ENCODE measurements at regions not wholly inside any gene's neighbourhood (a gene's known extent, or its start where the extent isn't known, plus 50 kb on each side); places are given as distances from the start of the nearest gene placed in this dataset.

DNA sequence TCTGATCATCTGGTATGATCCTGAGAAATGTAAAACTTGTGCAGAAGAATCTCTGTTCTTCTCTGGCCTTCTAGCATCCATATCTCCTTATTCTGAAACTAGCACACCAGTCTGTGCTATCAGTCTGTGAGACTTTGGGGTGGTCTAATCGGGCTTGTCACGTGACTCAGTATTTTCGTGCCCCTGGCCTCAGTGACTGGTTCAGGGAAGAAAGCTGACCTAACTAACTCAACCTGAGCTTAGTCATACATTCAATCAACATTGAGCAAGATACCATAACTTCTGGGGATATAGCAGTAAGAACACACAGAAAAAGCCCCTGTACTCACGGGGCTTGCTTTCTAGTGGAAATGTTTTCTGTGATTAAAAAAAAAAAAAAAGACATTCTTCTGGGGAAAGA, 109.3 kb downstream of the DKK1 start:
- Histone ChIP-seq H3K36me3 (ENCODE audit: control insufficient read depth in 2 of 2, extremely low read depth in 1 of 2, insufficient read depth in 2 of 2, low read length in 2 of 2) (no peaks in the 10 kb centered on the region), H3K9ac (replicated peaks; ENCODE audit: extremely low read depth, insufficient read depth, low read length) (no peak overlapping the region), H2AFZ (ENCODE audit: low read depth, low read length) (no peak overlapping the region), H3K9me3 (replicated peaks; ENCODE audit: control insufficient read depth, insufficient read depth, low read length) (no peaks in the 10 kb centered on the region), H3K4me3 (replicated peaks in 1 of 3; ENCODE audit: insufficient read depth in 1 of 3, low read depth in 1 of 3, low read length in 3 of 3) (no peak overlapping the region), H3K4me1 (ENCODE audit: control insufficient read depth, extremely low read depth, insufficient read depth, low read length) (peaks cover 9% of the 10 kb centered on the region), H4K20me1 (replicated peaks; ENCODE audit: control insufficient read depth, extremely low read depth, insufficient read depth, low read length) (no peaks in the 10 kb centered on the region), H3K79me2 (ENCODE audit: control insufficient read depth, insufficient read depth, low read length) (no peaks in the 10 kb centered on the region), H3K4me2 (ENCODE audit: insufficient read depth, low read length) (no peak overlapping the region), H3K9me1 (replicated peaks; ENCODE audit: control insufficient read depth, extremely low read depth, insufficient read depth, low read length) (no peaks in the 10 kb centered on the region), H3K27ac (ENCODE audit: insufficient read depth, low read depth, low read length) (no peak overlapping the region), H3K27me3 (ENCODE audit: control insufficient read depth in 2 of 2, insufficient read depth in 2 of 2, low read length in 2 of 2) (no peaks in the 10 kb centered on the region)
- TF ChIP-seq EZH2 (IDR thresholded peaks at IDR 0.05; ENCODE audit: borderline replicate concordance, low read depth, low read length, severe bottlenecking) (no peak), POLR2A (IDR thresholded peaks at IDR 0.05; ENCODE audit: low read depth, low read length) (no peak), GATA2 (IDR thresholded peaks at IDR 0.05; ENCODE audit: insufficient read depth, insufficient read length, low read depth, low read length) (no peak), CTCF (IDR thresholded peaks at IDR 0.05; ENCODE audit: extremely low read depth in 1 of 2, insufficient read depth in 1 of 2, low read depth in 1 of 2, low read length in 2 of 2) (no peak), MAX (IDR thresholded peaks at IDR 0.05; ENCODE audit: insufficient read depth, insufficient read length) (no peak), MYC (IDR thresholded peaks at IDR 0.05; ENCODE audit: low read depth, low read length) (no peak), FOS (IDR thresholded peaks at IDR 0.05; ENCODE audit: borderline replicate concordance, insufficient read depth, low read length) (no peak), POLR2AphosphoS5 (IDR thresholded peaks at IDR 0.05; ENCODE audit: insufficient read depth, low read depth, low read length) (no peak), JUN (IDR thresholded peaks at IDR 0.05; ENCODE audit: borderline replicate concordance, insufficient read depth, insufficient read length, low read depth) (no peak)
- FAIRE-seq (no peak), DNase-seq (ENCODE audit: low read depth, low spot score) (no peak)
- ChIA-PET CTCF (interaction anchor here (1.3 kb wide), 1 partner anchor 10 kb away, joined by 3 read pairs; no protein-coding TSS in a partner anchor), POLR2A (no interaction called here)
- dilution Hi-C loops (cut with MboI; ENCODE audit: extremely low pct_ligation_motif_present, low sequenced_read_pairs), result no loop called here
- BruUV-seq (replicated peaks), result no TSS peak
- intact Hi-C loops (cut with micrococcal nuclease), result no loop called here
